GM18505 (cell line): ENCODE measurements at regions not wholly inside any gene's neighbourhood (a gene's known extent, or its start where the extent isn't known, plus 50 kb on each side); places are given as distances from the start of the nearest gene placed in this dataset.

Experiments used
- ATAC-seq: cut with Tn5 transposase; IDR thresholded peaks from one replicate; pipeline ENCODE4 v1.9.1; 2021; ENCODE audit not compliant: unreplicated experiment
- POLR2A ChIP-seq: IDR thresholded peaks from 4 replicates; pipeline ENCODE4 v1.6.1; 2011; ENCODE audit warnings: borderline replicate concordance; ENCODE audit not compliant: insufficient read depth, insufficient read length; ENCODE audit errors: extremely low read depth

DNA sequence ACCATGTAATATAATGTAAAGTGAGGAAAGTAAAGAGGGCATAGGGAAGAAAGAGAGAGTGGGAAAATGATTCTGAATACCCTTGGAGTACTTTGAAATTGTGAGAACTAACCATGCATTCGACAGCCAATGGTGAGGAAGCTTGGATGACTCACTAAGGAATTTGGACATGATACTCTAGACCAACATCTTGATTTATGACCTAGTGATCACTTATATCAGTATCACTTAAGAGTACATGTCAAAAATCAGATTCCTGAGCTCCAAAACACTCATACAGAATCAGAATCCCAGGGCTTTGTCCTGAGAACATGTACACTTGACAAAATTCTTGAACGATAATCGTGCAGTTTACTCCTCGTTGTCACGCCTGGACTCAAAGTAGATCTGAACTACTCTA lies 1899.8 kb upstream of the PIK3C3 start:
- no peak for TF ChIP-seq POLR2A
- no peak for ATAC-seq

DNA sequence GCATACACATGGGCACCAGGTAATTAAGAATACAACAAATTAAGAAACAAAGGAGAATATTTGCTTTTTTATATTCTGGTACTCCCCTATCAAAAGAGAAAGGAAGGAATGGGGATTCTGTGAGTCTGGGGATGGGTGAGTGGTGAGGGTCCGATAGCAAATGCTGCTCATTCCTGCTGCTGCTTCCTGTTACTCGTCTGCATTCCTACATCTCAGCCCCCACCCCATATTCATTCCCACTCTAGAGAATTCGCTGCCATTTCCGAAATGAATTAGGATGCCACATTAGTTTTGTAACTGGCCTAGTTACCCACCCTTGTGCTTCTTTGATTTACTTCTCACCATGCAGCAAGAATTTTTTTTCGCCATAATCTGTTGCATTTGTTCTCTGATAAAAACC lies 1905.3 kb upstream of the PIK3C3 start:
- TF ChIP-seq POLR2A = no peak
- no peak for ATAC-seq

DNA sequence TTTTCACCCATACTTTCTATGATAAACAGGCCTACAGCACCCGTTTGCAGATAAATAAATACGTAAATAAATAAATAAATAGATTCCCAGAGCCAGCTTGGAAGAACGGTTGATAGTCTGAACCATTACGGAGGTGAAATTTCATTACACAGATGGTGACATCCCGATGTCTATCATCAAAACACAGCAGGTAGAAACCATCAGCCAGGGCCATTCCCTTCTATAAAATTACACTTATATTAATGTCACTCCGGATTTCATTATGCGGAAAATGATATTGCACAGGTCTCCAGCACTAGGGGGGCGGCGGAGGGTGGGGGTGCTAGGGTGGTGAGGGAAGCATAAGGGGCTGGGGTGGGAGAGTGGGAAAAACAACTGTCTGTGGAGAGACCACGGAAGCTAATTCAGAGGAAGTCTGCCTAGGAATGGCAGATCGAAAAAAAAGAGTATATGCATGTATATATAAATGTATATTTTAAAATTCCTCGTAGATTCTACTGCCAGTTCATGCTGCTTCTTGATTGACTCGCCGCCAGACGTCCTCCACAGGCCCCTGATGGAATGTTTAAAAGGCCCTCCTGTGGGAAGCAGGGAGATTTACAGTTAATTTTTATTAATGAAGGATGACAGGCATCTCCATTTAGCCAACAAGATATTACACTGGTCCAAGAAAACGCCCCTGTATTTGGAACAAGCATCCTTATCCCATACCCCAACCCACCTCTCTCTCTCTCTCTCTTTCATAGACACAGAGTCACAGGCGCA lies 1906.0 kb upstream of the PIK3C3 start:
- ATAC-seq = no peak
- no peak for TF ChIP-seq POLR2A

DNA sequence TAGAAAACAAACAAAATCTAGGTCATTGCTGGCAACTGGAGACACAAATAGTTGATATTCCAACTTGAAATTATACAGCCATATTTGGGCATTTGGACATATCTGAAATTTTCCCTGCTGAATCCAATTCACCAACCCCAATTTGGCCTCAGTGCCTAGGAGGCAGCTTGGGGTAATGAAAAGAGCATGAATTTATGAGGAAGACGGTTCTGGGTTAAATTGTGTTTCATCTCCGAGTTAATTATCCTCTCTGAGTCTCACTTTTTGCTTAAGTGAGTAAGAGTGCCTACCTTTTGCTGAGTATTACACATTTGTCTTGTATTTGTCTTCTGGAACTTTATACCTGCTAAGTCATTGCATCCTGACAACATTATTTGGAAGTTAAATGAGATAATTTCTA lies 1906.8 kb upstream of the PIK3C3 start:
- no peak for ATAC-seq
- no peak for TF ChIP-seq POLR2A

DNA sequence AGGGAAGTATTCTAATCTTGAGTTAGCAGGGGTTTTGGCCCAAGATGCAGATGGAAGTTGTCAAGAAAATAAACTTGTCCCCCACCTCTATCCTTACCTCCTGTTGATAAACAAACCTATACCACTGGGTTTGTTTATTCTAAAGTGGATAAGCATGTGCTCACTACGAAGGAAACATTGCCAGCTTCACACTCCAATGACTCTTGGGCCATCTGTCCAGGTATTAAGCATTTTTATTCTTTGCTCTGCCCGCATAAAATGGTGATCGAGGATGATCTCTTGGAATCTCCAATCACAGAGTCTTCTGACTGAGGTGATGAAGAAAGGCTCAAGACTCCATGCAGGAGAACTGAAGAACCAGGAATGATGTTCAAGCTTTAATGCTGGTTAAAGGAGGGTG lies 1908.4 kb upstream of the PIK3C3 start:
- ATAC-seq = no peak
- TF ChIP-seq POLR2A = no peak

DNA sequence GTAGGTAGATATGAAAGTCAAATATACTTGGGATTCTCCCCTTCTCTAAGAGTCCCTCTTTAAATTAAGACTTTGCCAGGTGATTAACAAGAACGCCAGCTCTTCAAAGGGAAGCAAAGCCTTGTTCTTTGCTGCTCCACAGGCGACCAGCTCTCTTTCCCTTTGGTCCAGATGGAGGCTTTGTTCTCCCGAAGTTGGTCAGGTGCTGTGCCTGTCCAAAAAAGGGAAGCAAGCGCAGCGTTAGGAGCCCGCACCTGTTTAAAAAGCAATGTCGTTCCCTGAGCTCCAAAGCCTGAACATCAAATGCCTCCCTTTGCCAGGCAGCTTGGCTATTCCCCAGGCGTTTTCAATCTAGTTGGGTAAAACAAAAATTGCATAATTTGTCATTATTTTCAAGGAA lies 1913.1 kb upstream of the PIK3C3 start:
- ATAC-seq = no peak
- no peak for TF ChIP-seq POLR2A

DNA sequence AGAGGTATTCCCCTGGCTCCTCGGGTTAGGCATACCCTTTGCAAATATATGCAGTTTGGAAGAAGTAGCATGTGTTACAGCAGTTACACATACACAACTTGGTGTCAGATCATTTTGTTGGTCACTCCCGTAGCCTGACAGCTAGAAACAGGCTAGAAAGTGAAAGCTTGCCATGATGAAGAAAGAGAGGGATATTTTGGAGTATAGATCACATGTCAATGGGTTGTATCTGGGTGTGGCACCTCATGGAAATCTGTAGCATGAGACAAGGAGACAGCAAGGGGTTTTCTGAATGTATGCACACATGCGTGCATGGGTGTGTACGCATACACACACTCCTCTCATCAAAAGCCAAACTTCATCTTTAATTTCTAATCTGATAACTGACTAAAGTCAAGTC lies 1914.5 kb upstream of the PIK3C3 start:
- TF ChIP-seq POLR2A = no peak
- no peak for ATAC-seq

DNA sequence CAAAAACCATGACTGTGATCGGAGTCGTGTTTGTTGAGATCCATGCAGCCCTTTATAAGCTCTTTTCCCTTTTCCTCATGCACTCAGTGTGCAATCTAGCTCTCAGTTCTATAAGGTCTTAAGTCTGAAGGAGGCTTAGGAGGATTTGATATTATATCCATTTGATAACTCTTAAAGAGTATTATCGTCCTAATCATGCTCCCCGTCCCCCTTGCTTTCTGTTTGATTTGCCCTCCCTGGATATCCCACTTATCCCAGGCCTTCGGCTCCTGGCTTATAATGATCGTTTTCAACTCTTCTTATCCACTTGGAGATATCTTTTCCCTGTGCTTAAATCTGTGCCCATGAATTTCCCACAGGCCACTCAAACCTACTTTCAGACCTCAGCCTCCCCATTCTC lies 1917.7 kb upstream of the PIK3C3 start:
- no peak for TF ChIP-seq POLR2A
- ATAC-seq = no peak

DNA sequence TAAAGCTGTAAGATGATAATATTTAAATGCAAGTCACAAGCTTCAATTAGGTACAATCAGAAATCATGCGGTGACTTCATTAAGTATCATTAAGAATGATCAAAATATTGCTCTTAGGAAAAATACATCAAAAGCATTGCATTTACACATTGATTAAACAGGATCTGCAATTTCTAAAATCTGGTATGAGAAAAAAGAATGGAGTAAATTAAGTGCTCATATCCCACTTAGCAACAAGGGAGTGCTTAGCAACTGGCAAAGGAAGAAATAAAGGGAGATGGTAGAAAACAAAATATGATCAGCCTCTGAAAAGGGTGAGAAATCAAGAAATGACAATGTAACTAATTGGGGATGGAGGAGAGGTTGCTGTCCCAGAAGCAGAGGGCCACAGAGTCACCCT lies 1918.2 kb upstream of the PIK3C3 start:
- no peak for TF ChIP-seq POLR2A
- ATAC-seq = no peak

DNA sequence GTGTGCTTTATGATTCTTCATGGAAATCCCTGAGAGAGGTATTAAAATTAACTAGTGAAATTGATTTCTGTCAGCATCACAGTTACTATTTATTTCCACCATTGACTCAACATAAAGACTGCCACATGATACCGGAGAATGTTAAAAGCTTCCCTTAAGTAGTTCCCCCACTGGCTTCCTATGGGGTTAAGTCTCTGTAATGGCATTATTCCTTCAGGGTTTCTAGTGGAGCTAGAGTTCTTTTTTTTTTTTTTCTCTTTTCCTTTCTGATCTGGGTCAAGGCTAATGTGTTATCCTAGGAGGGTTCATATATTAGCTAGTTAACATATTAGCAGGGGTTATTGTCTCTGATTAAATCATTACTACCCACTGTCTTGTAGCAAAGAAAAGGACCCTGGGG lies 1919.1 kb upstream of the PIK3C3 start:
- no peak for TF ChIP-seq POLR2A
- ATAC-seq = no peak

DNA sequence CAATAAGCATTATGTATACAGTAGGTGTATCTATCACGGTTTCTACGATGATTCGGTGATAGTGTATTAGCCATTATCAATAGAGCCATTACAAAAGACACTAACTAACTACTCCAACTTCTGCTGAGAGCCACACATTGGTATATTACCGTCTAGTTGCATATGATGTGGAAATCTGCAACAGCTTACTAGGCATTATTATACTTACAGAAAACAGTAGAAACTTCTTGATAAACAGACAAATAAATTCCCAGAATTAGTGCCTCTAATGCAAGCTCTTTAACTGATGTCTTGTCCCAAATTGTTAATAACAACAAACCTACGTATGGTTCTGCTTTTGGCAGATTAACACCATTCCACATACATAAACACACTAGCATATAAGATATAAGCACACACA lies 1923.0 kb upstream of the PIK3C3 start:
- no peak for TF ChIP-seq POLR2A

DNA sequence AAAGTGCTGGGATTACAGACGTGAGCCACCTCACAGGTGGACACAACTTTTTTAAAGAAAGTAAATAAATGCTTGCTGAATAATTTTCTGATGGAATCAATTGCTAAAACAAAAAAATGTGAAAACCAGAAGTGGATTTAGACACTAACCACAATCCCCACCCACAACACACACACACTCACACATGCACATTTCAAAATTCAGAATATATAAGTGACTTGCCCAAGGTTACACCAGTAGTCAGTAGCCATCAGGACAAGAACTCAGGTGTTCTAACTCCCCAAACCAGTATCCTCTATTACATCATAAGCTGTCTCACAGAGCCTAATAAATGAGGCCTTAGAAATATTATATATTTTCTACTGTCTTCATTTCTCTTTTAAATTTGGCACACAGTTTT lies 1923.6 kb upstream of the PIK3C3 start:
- TF ChIP-seq POLR2A = no peak
- ATAC-seq = no peak

More for the DNA sequence above, 1923.0 kb upstream of the PIK3C3 start:
- no peak for ATAC-seq

DNA sequence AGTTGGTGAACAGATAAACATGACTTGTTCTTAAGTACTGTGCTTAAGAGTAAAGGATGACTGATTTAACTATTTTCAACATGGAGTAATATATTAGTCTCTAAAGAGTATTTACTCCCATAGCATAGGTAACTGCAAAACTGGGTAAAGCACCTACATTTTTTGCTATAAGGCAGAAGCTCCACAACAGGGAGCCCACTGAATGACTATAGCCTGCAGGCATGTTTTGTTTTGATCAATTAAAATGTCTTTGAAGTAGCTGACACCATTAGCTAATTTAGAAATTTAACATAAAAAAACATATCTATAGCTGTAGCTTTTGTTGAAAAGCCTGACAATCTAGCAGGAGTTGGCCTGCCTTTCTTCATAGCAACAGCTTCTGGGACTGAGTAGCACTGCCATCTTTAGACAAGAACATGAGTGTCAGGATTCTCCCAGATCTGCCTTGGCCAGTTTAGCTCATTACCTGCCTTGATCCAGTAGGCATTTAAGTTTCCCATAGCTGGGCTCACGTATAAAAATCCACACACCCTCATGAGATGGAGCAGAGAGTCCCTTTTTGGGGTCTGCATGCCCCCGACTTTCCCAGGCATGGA lies 1935.1 kb upstream of the PIK3C3 start:
- no peak for TF ChIP-seq POLR2A
- no peak for ATAC-seq

DNA sequence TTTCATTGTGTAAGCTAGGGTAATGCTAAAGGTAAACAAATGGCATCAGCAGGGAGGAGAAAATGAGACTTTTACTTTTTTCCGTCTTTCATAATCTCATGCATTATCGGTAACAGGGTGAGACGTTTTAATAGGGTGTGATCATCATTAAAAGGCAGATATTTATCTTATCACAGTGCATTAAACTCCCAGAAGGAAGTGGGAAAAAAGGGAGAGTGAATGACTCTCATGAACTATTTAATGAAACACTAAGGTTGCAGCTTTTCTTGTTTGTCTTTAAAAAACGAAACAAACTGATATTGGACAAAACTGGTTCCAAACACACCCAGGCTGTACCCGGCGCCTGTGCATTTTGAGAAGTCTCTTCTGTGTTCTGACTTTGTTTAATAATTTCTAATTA lies 1936.8 kb upstream of the PIK3C3 start:
- no peak for TF ChIP-seq POLR2A
- ATAC-seq = no peak
